ENCODE measurements at regions not wholly inside any gene's neighbourhood (a gene's known extent, or its start where the extent isn't known, plus 50 kb on each side); places are given as distances from the start of the nearest gene placed in this dataset.

DNA sequence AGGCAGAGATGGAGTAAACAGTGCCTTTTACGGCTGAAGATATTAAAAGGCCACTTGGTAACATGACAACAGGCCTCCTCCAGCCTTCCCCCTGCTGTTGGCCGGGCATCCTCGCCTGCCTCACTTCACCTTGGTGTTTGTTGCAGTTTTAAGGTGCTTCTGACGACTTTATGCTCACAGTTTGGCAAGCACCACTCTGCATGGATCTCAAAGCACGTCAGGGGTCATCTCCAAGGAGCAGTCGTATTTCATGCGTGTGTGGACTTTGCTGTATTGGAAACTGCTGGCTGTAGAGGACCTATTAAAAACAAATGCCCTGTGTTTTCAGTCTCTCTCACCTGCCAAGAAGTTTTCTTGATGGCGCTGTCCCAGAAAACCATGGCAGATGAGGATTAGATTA lies 483.1 kb downstream of the RPS24 start:
- no peaks in the 10 kb centered on the region for H3K9me3 Mint-ChIP-seq (ENCODE audit: low read depth)
- H3K4me1 Mint-ChIP-seq (ENCODE audit: low read depth): peaks cover 18% of the 10 kb centered on the region
- peaks cover 9% of the 10 kb centered on the region for H3K27me3 Mint-ChIP-seq (ENCODE audit: low read depth)
- H3K4me3 Mint-ChIP-seq (ENCODE audit: unreplicated experiment): no peak overlapping the region
- no peak overlapping the region for H3K27ac Mint-ChIP-seq (ENCODE audit: unreplicated experiment)
- TF ChIP-seq, protein P1, sequence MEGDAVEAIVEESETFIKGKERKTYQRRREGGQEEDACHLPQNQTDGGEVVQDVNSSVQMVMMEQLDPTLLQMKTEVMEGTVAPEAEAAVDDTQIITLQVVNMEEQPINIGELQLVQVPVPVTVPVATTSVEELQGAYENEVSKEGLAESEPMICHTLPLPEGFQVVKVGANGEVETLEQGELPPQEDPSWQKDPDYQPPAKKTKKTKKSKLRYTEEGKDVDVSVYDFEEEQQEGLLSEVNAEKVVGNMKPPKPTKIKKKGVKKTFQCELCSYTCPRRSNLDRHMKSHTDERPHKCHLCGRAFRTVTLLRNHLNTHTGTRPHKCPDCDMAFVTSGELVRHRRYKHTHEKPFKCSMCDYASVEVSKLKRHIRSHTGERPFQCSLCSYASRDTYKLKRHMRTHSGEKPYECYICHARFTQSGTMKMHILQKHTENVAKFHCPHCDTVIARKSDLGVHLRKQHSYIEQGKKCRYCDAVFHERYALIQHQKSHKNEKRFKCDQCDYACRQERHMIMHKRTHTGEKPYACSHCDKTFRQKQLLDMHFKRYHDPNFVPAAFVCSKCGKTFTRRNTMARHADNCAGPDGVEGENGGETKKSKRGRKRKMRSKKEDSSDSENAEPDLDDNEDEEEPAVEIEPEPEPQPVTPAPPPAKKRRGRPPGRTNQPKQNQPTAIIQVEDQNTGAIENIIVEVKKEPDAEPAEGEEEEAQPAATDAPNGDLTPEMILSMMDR (IDR thresholded peaks at IDR 0.05): no peak
- no peak for DNase-seq (ENCODE audit: low spot score)
- H3K36me3 Mint-ChIP-seq (ENCODE audit: low read depth): no peaks in the 10 kb centered on the region

DNA sequence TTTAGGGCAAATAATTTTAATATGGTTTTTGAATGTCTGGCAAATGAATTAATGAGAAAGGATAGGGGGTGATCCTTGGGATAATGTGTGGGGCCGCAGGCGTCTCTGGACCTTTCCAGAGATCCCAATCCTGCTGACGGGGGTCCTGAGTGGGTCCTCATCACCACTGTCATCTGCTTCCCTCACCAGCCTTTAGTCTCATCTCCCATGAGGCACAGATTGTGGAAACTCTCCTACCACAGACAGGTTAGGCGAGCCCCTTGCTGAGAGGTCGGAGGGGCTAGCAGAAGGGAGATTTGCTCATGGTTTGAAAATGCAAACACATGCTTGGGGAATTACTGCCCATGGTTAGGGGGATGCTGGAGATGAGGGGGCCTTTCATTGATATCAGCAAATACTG lies 484.6 kb downstream of the RPS24 start:
- H3K4me1 Mint-ChIP-seq (ENCODE audit: low read depth): peaks cover 17% of the 10 kb centered on the region
- H3K4me3 Mint-ChIP-seq (ENCODE audit: unreplicated experiment): no peak overlapping the region
- H3K27ac Mint-ChIP-seq (ENCODE audit: unreplicated experiment): no peak overlapping the region
- H3K9me3 Mint-ChIP-seq (ENCODE audit: low read depth): no peaks in the 10 kb centered on the region
- TF ChIP-seq, protein P1 (IDR thresholded peaks at IDR 0.05): no peak
- H3K27me3 Mint-ChIP-seq (ENCODE audit: low read depth): peaks cover 9% of the 10 kb centered on the region
- no peaks in the 10 kb centered on the region for H3K36me3 Mint-ChIP-seq (ENCODE audit: low read depth)
- no peak for DNase-seq (ENCODE audit: low spot score)

DNA sequence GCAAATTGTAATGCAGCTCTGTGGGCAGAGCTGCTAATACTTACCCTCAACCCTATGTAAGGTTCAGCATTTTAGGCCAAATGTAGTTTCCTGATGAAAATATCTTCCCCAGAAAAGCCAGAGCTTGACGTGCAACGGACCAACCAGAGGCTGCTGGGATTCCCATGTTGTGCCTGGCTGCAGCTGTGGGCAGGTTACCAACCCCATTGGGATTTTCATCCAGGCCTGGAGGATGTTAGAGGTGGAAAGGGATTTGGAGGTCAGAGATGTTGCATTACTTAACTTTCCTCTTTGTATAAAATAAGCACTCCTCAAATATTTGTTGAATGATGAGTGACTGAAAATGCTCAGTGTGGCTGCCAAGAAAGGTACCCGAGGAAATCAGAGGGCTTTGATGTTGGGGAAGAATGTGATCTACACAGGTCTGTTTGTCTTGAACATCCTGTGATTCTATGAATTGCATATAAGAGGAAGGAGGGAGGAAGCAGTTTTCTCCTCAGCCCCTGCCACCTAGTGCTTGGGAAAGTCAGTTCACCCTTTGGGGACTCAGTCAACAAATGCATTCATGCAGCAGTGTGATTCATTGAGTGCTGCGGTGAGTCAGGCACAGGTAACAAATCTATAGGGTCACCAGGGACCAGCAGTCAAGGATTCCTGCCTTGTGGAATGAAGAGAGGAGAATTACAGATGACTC lies 487.2 kb downstream of the RPS24 start:
- H3K4me1 Mint-ChIP-seq (ENCODE audit: low read depth): peaks cover 4% of the 10 kb centered on the region
- peaks cover 3% of the 10 kb centered on the region for H3K9me3 Mint-ChIP-seq (ENCODE audit: low read depth)
- no peak overlapping the region for H3K27ac Mint-ChIP-seq (ENCODE audit: unreplicated experiment)
- peaks cover 9% of the 10 kb centered on the region for H3K27me3 Mint-ChIP-seq (ENCODE audit: low read depth)
- TF ChIP-seq, protein P1 (IDR thresholded peaks at IDR 0.05): peak; percentile 60
- no peak overlapping the region for H3K4me3 Mint-ChIP-seq (ENCODE audit: unreplicated experiment)
- peaks cover 2% of the 10 kb centered on the region for H3K36me3 Mint-ChIP-seq (ENCODE audit: low read depth)
- no peak for DNase-seq (ENCODE audit: low spot score)

DNA sequence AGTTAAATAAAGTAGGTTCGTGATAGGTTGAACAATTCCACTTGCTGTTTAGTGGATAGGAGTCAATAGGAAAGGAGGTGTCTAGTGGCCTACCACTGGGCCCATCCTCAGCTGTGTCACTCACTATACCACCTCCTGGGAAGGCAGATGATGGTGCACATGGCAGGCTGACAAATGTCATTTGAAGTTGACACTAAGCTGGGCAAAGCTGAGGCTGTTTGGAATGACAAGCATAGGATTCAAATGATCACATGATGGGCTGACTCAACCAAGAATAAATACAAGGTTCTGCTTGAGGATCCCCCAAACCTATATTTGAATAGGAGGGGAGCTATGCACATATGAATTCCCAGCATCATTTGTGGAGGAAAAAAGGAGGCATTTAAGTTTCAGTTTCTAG lies 489.8 kb downstream of the RPS24 start:
- Mint-ChIP-seq H3K9me3 (ENCODE audit: low read depth) (peaks cover 6% of the 10 kb centered on the region), H3K4me3 (ENCODE audit: unreplicated experiment) (no peak overlapping the region), H3K36me3 (ENCODE audit: low read depth) (peaks cover 2% of the 10 kb centered on the region), H3K4me1 (ENCODE audit: low read depth) (peaks cover 4% of the 10 kb centered on the region), H3K27ac (ENCODE audit: unreplicated experiment) (no peak overlapping the region), H3K27me3 (ENCODE audit: low read depth) (peaks cover 4% of the 10 kb centered on the region)
- no peak for DNase-seq (ENCODE audit: low spot score)
- TF ChIP-seq, protein P1 (IDR thresholded peaks at IDR 0.05): no peak

DNA sequence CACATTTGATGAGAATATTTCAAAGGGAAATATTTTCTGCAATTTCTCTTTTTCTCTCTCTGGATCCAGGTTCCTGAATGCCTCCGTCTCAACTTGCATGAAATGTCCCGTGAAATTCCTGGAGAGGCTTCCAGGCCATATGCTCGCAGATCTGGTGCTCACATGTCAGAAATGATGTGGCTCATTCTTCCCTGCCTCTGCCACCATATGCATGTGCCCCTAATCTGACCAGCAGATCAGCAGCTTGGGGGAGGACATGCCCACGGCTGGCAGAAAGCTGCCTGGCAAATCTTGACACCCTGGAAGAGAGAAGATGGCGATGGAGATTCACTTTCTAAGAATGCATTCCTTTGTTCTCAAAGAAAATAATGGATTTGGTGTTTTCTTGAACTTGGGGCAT lies 490.7 kb downstream of the RPS24 start:
- Mint-ChIP-seq H3K4me1 (ENCODE audit: low read depth) (peaks cover 4% of the 10 kb centered on the region), H3K36me3 (ENCODE audit: low read depth) (peaks cover 2% of the 10 kb centered on the region), H3K27me3 (ENCODE audit: low read depth) (no peaks in the 10 kb centered on the region), H3K9me3 (ENCODE audit: low read depth) (peaks cover 6% of the 10 kb centered on the region), H3K4me3 (ENCODE audit: unreplicated experiment) (no peak overlapping the region), H3K27ac (ENCODE audit: unreplicated experiment) (no peak overlapping the region)
- no peak for DNase-seq (ENCODE audit: low spot score)
- TF ChIP-seq, protein P1 (IDR thresholded peaks at IDR 0.05): no peak
